Astrocyte of the spinal cord (primary cell): ENCODE measurements at regions not wholly inside any gene's neighbourhood (a gene's known extent, or its start where the extent isn't known, plus 50 kb on each side); places are given as distances from the start of the nearest gene placed in this dataset.

Experiments used
- DNase-seq: peaks from one replicate; pipeline ENCODE4 v3.0.0; 2011; ENCODE audit warnings: low read depth, low spot score
- H3K4me3 ChIP-seq: 2 replicates; pipeline ENCODE4 v1.5.1; 2011; ENCODE audit warnings: low read depth, mild to moderate bottlenecking, low read length, moderate library complexity
- in situ Hi-C: cut with HindIII; loops from 2 replicates; pipeline ENCODE4 v1.10.0; 2017; ENCODE audit warnings: low sequenced_read_pairs
- TF ChIP-seq, protein P1 (sequence below): IDR thresholded peaks from 2 replicates; pipeline ENCODE4 v1.5.1; 2012; ENCODE audit warnings: low read depth, mild to moderate bottlenecking, low read length, inconsistent platforms

- TF ChIP-seq, protein P1, sequence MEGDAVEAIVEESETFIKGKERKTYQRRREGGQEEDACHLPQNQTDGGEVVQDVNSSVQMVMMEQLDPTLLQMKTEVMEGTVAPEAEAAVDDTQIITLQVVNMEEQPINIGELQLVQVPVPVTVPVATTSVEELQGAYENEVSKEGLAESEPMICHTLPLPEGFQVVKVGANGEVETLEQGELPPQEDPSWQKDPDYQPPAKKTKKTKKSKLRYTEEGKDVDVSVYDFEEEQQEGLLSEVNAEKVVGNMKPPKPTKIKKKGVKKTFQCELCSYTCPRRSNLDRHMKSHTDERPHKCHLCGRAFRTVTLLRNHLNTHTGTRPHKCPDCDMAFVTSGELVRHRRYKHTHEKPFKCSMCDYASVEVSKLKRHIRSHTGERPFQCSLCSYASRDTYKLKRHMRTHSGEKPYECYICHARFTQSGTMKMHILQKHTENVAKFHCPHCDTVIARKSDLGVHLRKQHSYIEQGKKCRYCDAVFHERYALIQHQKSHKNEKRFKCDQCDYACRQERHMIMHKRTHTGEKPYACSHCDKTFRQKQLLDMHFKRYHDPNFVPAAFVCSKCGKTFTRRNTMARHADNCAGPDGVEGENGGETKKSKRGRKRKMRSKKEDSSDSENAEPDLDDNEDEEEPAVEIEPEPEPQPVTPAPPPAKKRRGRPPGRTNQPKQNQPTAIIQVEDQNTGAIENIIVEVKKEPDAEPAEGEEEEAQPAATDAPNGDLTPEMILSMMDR, result no peak
- in situ Hi-C loops, result no loop called here
- H3K4me3 ChIP-seq, result no peak overlapping the region
- no peak for DNase-seq
These were observed 588.4 kb upstream of the FAM241A start for GRCh38 chr4:111556851-111557250.

- TF ChIP-seq, protein P1, result no peak
- DNase-seq, result peak; percentile 13
- in situ Hi-C loops, result no loop called here
- H3K4me3 ChIP-seq, result no peak overlapping the region
These were observed 582.4 kb upstream of the FAM241A start for GRCh38 chr4:111562826-111563225.

DNA sequence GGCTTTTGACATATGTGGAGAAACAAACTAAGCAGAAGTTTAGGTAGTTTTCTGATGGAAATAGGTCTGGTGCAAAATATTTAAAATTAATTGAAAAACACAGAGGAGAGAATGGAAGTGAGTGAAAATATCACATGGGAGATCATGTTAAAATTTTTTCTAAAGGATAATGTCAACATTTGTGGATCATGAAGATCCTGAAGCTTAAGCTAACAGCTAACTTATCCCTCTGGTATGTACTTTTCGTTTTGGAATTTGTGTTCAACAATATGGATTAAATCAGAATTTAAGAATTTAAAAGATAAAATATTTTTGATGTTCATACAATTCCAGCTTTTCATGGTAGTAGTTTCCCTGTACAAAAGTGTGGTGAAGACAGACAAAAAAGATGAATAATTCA lies 572.8 kb upstream of the FAM241A start:
- TF ChIP-seq, protein P1, result no peak
- in situ Hi-C loops, result no loop called here
- no peak for DNase-seq
- no peak overlapping the region for H3K4me3 ChIP-seq

DNA sequence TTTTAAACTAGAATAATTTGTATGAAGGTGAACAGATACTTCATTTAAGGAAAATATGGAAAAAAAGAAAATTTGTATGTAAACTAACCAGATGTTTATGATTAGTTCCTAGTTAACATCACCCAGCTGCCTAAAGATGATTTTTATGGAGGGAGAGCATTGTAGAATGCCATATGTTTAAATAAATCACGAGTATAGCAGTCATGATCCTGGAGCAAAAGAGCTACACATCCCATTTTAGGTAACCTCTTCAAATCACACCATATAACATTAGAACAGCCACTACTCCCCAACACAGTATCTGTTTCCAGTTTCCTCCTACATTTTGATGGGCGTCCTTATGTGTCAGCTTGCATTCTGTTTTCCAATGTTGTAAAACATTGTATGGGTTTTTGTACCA lies 571.9 kb upstream of the FAM241A start:
- no peak for DNase-seq
- in situ Hi-C loops, result no loop called here
- H3K4me3 ChIP-seq, result no peak overlapping the region
- TF ChIP-seq, protein P1, result no peak

- no peak for DNase-seq
- TF ChIP-seq, protein P1, result no peak
- in situ Hi-C loops, result no loop called here
- no peak overlapping the region for H3K4me3 ChIP-seq
These were observed 565.5 kb upstream of the FAM241A start for GRCh38 chr4:111579767-111580166.

- no peak overlapping the region for H3K4me3 ChIP-seq
- in situ Hi-C loops, result no loop called here
- no peak for DNase-seq
- TF ChIP-seq, protein P1, result no peak
These were observed 549.8 kb upstream of the FAM241A start for GRCh38 chr4:111595456-111595855.

DNA sequence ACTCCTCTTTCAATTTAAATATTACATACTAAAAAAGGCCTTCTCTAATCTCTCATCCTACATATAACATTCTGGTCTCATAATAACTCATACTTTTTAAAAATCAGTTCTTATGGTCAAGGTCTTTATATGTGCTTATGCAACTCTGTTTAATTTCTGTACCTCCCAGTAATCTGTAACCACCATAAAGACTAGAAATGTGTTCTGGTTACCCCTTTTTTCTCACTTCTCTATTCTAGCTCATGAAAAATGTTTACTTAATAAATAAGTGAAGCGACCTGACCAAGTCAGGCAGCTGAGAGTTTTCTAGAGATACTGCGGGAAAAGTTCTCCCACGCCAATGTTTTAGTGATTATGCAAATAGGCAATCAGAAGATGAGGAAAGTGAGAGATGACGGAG lies 548.8 kb upstream of the FAM241A start:
- no peak for DNase-seq
- TF ChIP-seq, protein P1, result no peak
- in situ Hi-C loops, result no loop called here
- H3K4me3 ChIP-seq, result no peak overlapping the region
